ENCODE measurements at regions not wholly inside any gene's neighbourhood (a gene's known extent, or its start where the extent isn't known, plus 50 kb on each side); places are given as distances from the start of the nearest gene placed in this dataset.

DNA sequence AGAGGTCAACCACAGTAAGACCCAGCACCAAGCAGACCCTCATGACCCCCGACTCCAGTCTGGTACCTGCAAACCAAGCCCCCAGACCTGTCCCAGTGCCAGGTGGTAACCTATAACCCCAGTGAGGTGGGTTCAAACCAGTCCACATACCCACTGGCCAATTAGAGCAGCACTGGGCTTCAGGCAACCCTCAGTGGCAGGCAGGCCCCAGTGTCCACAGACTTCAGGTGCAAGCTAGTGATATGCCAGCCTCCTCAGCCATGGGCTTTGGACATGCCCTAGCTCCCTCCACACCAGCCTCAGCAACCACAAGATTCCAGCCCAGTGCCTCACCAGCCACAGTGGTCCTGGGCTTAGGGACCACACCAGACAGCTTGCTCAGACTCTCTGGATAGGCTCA is 276.6 kb downstream of the DTWD2 start:
- no peak for TF ChIP-seq POLR2A (IDR thresholded peaks at IDR 0.05; ENCODE audit: low read length)
- TF ChIP-seq GATA1 (IDR thresholded peaks at IDR 0.05; ENCODE audit: low read depth, low read length) = no peak
- DNase-seq = no peak

DNA sequence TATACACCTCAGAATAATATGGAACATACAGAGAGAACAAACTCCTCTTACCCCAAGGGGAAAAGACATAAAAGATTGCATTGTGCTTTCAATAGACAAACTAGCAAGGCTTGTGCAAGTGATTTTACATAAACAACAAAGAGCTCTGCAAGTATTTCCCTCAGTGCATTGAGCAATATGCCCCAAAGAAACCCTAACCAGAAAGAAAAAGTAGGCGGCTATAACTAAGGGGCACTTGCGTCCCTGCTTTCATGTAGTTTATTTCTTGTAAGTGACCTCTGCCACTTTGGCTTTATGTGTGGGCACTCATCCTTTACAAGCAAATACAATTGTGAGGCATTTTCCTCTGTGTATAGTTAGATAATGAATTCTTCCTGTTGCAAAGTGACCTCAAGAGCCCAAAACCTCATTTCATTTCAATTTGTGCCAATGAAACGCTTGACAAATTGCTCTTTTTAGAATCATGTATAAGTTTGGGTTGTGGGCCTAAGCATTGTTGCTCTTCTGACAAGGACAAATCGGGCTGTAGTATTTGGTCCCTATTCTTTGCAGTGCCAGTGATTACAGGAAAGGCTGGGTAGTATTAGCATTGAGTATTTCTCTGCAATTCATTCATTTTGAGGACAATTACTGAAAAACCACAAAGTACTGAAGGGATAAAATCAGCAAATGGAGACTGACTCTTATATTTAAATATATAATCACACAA is 282.2 kb downstream of the DTWD2 start:
- TF ChIP-seq POLR2A (IDR thresholded peaks at IDR 0.05; ENCODE audit: low read length) = no peak
- no peak for TF ChIP-seq GATA1 (IDR thresholded peaks at IDR 0.05; ENCODE audit: low read depth, low read length)
- DNase-seq = no peak

DNA sequence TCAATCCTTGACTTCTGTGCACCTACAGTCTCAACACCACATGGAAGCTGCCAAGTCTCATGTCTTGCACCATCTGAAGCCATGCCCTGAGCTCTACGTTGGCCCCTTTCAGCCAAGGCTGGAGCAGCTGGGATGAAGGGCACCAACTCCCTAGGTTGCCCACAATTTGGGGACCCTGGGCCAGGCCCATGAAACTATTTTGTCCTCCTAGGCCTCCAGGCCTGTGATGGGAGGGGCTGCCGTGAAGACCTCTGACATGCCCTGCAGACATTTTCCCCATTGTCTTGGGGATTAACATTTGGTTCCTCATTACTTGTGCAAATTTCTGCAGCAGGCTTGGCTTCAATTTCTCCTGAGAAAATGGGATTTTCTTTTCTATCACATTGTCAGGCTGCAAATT is 285.1 kb downstream of the DTWD2 start:
- DNase-seq = no peak
- no peak for TF ChIP-seq GATA1 (IDR thresholded peaks at IDR 0.05; ENCODE audit: low read depth, low read length)
- TF ChIP-seq POLR2A (IDR thresholded peaks at IDR 0.05; ENCODE audit: low read length) = no peak

DNA sequence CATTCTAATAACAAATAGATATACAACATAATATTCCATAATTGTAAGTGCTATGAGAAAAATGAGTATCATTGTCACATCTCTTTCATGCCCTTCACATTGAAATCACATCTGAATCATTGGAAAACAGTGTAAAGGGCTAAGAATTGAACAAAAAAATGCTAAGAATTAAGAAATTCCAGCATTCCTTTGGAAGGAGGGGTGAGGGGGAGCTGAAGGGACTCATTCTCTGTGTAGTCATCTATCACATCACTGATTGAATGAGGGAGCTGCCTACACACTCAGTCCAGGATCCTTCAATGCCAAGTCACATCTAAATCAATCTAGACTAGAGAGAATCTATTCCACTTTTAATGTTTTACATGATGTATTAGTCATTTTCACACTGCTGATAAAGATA is 286.6 kb downstream of the DTWD2 start:
- TF ChIP-seq POLR2A (IDR thresholded peaks at IDR 0.05; ENCODE audit: low read length) (no peak), GATA1 (IDR thresholded peaks at IDR 0.05; ENCODE audit: low read depth, low read length) (no peak)
- DNase-seq = no peak

DNA sequence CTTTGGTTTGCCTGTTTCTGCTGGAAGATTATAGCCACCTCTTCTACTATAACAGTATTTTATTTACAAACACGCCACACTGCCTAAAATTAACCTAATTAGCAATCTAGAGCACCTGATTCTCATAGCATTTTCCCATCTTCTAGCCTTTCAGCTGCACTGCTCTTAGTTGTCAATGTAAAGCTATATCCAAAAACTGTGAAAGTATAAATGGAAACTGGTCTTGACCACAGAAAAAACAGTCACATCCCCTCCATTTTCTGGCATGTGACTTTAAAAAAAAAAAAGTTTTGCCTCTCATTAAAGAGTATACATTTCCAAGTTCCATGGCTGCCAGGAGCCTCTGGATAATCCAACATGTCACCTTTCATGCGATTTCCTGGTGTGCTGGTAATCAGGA is 287.8 kb downstream of the DTWD2 start:
- DNase-seq = no peak
- TF ChIP-seq GATA1 (IDR thresholded peaks at IDR 0.05; ENCODE audit: low read depth, low read length) (no peak), POLR2A (IDR thresholded peaks at IDR 0.05; ENCODE audit: low read length) (no peak)

DNA sequence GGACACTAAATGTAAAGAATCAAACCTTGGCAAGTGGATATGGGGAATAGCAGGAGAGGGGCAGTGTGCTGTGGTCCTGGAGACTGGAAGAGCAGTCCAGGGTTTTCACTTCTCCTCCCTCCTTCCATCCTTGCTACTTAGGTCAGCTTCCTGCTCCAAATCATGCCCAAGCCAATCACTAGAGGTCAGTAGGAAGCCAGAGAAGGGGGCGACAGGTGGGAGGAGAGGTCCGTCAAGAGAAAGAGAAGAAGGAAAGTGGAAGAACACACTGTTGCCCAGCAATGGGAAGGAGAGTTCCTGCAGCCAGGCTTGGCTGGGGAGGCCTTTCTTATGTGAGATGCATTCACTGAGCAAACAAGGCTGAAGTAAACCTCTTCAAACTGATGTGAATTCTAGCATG is 289.6 kb downstream of the DTWD2 start:
- no peak for TF ChIP-seq POLR2A (IDR thresholded peaks at IDR 0.05; ENCODE audit: low read length)
- TF ChIP-seq GATA1 (IDR thresholded peaks at IDR 0.05; ENCODE audit: low read depth, low read length) = no peak
- no peak for DNase-seq

DNA sequence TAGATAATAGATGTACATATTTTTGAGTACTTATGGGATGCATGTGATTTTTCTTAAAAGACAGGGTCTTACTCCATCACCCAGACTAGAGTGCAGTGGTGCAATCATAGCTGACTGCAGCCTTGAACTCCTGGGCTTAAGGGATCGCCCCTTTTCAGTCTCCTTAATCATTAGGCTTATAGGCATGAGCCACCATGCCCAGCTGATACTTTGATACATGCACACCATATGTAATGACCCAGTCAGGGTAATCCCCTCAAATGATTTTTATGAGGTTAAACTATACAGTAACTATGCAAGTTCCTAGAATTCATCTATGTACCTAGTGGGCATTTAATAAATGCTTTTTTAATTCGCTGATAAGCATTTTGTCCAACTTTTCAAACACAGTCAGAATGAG is 292.3 kb downstream of the DTWD2 start:
- no peak for TF ChIP-seq POLR2A (IDR thresholded peaks at IDR 0.05; ENCODE audit: low read length)
- TF ChIP-seq GATA1 (IDR thresholded peaks at IDR 0.05; ENCODE audit: low read depth, low read length) = no peak

DNA sequence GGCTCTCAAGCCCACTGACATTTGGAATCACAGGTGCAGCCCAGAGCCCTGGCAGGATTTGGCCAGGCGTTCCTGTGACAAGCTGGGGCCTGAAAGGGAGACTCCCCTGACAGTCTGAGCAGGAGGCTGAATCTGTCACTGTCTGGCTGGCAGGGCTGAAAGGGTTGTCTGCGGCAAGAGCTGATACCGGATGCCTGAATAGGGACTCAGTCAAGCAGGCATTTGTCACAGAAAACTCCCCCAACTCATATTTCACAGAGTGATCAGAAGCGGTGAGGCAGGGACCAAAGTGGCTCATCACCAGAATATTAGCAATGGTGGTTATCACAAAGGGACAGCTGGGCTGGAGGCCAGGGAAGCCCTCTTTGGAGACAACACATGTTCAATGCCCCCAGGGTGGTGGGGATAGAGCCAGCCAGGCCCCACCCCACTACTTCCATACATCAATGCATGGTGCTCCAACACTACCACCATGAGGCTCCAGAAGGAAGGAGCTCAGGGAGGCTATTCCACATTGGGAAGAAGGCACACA is 295.5 kb downstream of the DTWD2 start:
- TF ChIP-seq POLR2A (IDR thresholded peaks at IDR 0.05; ENCODE audit: low read length) = no peak
- TF ChIP-seq GATA1 (IDR thresholded peaks at IDR 0.05; ENCODE audit: low read depth, low read length) = no peak
- DNase-seq = no peak

More for the DNA sequence above, 292.3 kb downstream of the DTWD2 start:
- DNase-seq = no peak

DNA sequence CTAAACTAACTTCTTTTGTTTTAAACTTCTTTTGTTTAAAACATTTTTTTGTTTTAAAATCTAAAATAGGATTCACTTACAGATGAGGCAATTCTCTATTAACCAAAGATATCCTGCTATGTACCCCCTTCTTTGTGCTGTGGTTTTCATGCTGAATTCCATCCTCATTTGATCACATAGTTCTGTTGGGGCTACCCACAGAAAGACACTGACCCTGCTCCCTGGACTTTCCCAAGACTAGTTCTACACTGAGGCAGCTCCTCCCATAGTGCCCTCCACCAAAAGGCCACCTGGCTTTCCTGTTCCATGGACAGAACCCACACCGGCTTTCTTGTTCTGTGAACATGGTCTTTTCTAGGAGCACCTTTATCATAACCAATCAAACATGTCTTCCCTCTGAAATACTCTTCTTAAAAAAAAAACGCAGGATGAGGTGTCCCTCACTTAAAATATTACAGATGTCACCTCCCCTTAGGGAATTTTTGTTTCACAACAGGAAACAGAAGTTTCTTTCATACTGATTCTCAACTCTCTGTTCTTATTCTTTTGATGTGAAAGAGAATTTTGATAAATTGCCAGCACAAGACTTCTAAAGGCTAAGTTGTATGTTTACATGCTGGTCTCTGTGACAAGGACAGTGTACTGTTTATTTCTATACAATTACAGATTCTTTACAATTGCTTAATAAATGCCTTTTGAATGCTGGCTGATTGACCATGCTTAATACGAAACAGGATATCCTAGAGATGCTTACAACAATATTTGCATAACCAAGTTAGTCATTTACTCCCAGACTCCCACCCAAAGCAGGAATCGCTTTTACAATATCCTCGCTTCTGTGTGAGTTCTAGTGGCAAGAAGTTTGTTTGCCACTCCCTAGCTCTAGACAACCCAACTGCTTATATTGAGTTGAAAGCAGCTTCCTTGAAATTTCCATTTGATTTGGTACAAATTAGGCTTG is 300.4 kb downstream of the DTWD2 start:
- TF ChIP-seq POLR2A (IDR thresholded peaks at IDR 0.05; ENCODE audit: low read length) = no peak

DNA sequence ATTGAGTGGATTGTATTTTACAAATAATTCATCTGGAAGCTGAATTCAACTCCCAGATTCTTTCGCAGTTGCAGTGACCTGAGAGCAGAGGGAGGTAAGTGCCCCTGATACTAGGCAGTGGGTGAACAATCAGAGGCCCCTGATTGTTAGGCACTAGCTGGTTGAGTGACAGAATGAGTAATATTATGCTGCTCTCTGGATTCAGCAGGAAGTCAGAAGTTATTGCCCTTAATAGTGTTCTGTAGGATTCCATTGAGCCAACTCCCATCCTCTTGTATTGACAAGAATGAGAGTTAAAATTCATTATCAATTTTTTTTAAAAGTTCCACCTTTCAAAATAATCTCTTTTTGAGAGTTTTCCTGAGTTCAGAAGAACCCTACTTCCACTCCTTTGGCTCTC is 301.2 kb downstream of the DTWD2 start:
- DNase-seq = no peak
- TF ChIP-seq POLR2A (IDR thresholded peaks at IDR 0.05; ENCODE audit: low read length) = no peak
- TF ChIP-seq GATA1 (IDR thresholded peaks at IDR 0.05; ENCODE audit: low read depth, low read length) = no peak

More for the DNA sequence above, 300.4 kb downstream of the DTWD2 start:
- no peak for DNase-seq

DNA sequence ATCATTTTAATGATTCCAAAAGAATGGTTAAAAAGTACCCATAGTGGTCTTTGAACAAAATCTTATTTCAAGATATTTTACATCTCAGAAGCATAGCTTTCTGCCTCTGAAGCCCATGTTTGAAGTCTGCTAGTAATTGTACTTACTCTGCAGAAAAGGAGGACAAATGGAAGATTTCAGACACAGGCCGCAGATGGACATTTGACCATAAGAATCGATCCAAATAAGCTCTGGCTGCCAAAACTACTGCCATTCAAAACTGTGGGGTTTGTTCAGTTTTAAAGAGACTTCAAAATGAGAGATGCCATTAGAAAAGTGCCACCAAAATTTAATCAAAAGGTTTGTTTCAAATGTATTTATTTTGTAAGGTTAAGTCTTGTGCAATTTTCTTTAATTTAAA is 306.7 kb downstream of the DTWD2 start:
- TF ChIP-seq POLR2A (IDR thresholded peaks at IDR 0.05; ENCODE audit: low read length) = no peak
- TF ChIP-seq GATA1 (IDR thresholded peaks at IDR 0.05; ENCODE audit: low read depth, low read length) = no peak
- no peak for DNase-seq

DNA sequence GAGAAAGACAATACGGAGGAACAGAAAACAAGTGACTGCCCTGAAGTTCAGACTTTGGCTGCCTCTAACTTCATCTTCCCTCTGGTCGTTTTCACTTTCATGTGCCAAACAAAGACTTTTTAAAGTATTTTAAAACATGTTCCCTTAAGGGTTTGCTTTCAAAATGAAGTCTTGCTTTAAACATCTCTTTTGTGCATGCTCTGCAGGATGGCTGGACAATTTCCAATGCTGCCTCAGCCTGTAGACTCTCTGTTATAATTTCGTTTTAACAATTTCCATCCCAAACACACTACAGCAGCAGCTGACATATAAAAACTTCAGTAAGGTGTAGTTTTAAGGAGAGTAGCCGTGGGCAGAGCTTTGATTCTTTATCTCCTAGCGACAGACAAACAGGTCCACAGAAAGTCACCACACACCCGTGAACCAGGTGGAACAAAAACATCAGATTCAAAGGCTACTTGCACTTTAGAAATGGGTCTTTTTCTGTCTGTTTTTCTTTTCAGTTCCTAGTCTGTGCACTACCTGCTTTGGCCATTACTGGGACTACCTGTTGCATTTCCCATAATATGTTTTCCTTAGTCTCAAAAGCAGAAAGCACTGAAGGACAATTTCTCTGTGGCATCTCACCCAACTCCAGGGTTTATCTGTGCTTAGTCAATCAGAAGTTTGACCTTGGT is 308.9 kb downstream of the DTWD2 start:
- TF ChIP-seq GATA1 (IDR thresholded peaks at IDR 0.05; ENCODE audit: low read depth, low read length) (no peak), POLR2A (IDR thresholded peaks at IDR 0.05; ENCODE audit: low read length) (no peak)
- no peak for DNase-seq

DNA sequence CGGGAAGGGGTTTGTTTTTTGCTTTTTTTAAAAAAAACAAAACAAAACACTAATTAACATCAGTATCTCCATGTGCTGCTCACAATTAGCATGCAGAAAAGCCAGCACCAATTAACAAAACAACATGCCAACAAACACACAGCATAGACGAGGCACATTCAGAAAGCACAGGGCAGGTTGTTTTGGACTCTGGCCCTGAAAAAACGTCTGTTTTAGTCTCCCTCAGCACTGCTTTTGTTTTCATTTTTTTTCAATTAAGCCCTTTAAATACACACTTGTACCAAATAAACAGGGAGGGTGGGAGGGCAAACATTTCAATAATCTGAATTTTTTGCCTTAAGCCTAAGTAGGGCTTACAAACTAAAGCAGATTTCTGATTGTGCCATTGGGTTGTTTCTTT is 309.6 kb downstream of the DTWD2 start:
- TF ChIP-seq POLR2A (IDR thresholded peaks at IDR 0.05; ENCODE audit: low read length) = no peak
- no peak for TF ChIP-seq GATA1 (IDR thresholded peaks at IDR 0.05; ENCODE audit: low read depth, low read length)
- no peak for DNase-seq

DNA sequence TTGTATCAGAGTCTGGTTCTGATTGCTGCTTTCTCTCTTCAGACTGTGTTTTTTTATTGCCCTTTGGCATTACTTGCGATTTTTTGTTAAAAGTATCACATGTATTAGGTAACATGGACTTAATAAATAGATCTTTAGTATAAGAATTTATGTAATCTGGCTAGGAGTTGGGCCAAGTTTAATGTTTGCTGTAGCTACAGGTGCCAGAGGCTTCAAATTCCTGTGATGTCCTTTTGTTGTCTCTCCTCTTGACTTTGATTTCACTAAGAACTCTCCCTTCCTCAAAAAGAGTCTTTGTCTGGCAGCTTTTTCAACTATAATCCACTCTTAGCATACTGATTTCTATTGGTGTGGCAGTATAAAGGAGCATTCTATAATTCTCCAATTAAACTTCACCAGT is 313.1 kb downstream of the DTWD2 start:
- no peak for DNase-seq
- TF ChIP-seq GATA1 (IDR thresholded peaks at IDR 0.05; ENCODE audit: low read depth, low read length) (no peak), POLR2A (IDR thresholded peaks at IDR 0.05; ENCODE audit: low read length) (no peak)
